B cell (primary cell): ENCODE measurements at regions not wholly inside any gene's neighbourhood (a gene's known extent, or its start where the extent isn't known, plus 50 kb on each side); places are given as distances from the start of the nearest gene placed in this dataset.

Experiments
- CTCF ChIP-seq: fragments of 200-600 bp; IDR thresholded peaks from one replicate; pipeline ENCODE4 v1.8.0; 2022; ENCODE audit warnings: antibody characterized with exemption, mild to moderate bottlenecking
- EZH2 ChIP-seq: IDR thresholded peaks from 2 replicates; pipeline ENCODE4 v1.6.1; 2012; ENCODE audit warnings: borderline replicate concordance, low read depth, mild to moderate bottlenecking, moderate library complexity, low read length; ENCODE audit not compliant: insufficient read depth, poor library complexity, severe bottlenecking

GRCh38 chr10:43983405-43983804 is 334.7 kb upstream of the ZNF32 start:
- TF ChIP-seq CTCF, result no peak
- TF ChIP-seq EZH2, result no peak
